B cell (primary cell): ENCODE measurements at regions not wholly inside any gene's neighbourhood (a gene's known extent, or its start where the extent isn't known, plus 50 kb on each side); places are given as distances from the start of the nearest gene placed in this dataset.

ENCODE experiments used
- EZH2 ChIP-seq: IDR thresholded peaks from 2 replicates; pipeline ENCODE4 v1.6.1; 2012; ENCODE audit warnings: borderline replicate concordance, low read depth, mild to moderate bottlenecking, moderate library complexity, low read length; ENCODE audit not compliant: insufficient read depth, poor library complexity, severe bottlenecking
- TF ChIP-seq, protein P1 (sequence below): fragments of 200-600 bp; IDR thresholded peaks from one replicate; pipeline ENCODE4 v1.8.0; 2022; ENCODE audit warnings: antibody characterized with exemption, mild to moderate bottlenecking

DNA sequence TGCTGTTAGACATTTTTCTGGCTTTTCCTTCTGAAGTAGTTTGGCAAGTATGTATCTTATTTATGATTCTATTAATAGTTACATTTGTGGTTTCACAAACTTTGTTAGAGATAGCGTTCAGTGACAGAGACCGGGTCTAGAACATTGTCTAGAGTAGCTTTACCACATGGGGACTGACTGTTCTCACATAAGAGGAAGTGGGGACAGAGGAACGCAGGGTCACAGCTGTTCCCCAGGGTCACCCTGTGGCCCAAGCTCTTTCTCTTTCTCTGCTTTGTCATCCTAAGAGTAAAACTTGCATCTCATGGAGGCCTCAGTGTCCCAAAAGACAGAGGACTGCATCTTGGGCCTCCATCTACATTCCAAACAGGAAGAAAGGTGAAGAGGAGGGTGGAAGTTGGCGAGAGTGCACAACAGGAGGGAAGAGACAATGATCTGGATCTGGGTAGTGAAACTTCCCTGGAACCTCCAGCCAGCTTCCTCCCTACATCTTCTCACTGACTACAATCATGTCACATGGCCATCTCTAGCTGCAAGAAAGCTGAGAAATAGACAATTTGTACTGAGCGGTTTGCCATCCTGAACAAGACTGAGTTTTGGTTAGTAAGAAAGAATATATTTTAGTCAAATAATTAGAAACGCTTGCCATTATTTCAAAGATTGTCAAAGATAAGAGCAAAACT, 645.8 kb upstream of the ARID1B start:
- TF ChIP-seq, protein P1, sequence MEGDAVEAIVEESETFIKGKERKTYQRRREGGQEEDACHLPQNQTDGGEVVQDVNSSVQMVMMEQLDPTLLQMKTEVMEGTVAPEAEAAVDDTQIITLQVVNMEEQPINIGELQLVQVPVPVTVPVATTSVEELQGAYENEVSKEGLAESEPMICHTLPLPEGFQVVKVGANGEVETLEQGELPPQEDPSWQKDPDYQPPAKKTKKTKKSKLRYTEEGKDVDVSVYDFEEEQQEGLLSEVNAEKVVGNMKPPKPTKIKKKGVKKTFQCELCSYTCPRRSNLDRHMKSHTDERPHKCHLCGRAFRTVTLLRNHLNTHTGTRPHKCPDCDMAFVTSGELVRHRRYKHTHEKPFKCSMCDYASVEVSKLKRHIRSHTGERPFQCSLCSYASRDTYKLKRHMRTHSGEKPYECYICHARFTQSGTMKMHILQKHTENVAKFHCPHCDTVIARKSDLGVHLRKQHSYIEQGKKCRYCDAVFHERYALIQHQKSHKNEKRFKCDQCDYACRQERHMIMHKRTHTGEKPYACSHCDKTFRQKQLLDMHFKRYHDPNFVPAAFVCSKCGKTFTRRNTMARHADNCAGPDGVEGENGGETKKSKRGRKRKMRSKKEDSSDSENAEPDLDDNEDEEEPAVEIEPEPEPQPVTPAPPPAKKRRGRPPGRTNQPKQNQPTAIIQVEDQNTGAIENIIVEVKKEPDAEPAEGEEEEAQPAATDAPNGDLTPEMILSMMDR, result no peak
- TF ChIP-seq EZH2, result no peak
